Small intestine (tissue), 7 donors: ENCODE measurements at regions not wholly inside any gene's neighbourhood (a gene's known extent, or its start where the extent isn't known, plus 50 kb on each side); places are given as distances from the start of the nearest gene placed in this dataset.
A peak's percentile ranks its signal among the peaks of the same experiment; 100 is the strongest.

Source experiments
- DNase-seq, 2 donors: peaks; one replicate each; pipeline versions ENCODE4 v3.0.0 to v3.0.0-alpha.2; 2013
- FAIRE-seq: peaks from 2 replicates; lab custom pipeline; 2012; peaks lifted over from hg19 to GRCh38; lab: Jason Lieb, UNC
- H3K27ac ChIP-seq, 3 donors: one replicate each; pipeline ENCODE4 v1.5.1; 2013; ENCODE audit warnings: low read length in 2 of 3, mild to moderate bottlenecking in 2 of 3, control low read depth in 1 of 3, inconsistent platforms in 1 of 3, low read depth in 1 of 3, moderate library complexity in 1 of 3
- H3K27me3 ChIP-seq, 3 donors: one replicate each; pipeline ENCODE4 v1.6.1; 2013; ENCODE audit warnings: low read length in 3 of 3, inconsistent platforms in 1 of 3; ENCODE audit not compliant: control insufficient read depth in 3 of 3, insufficient read depth in 3 of 3
- H3K36me3 ChIP-seq, 3 donors: one replicate each; pipeline ENCODE4 v1.6.1; 2013; ENCODE audit warnings: low read length in 3 of 3, inconsistent platforms in 1 of 3, low read depth in 1 of 3, mild to moderate bottlenecking in 1 of 3, moderate library complexity in 1 of 3; ENCODE audit not compliant: control insufficient read depth in 3 of 3, insufficient read depth in 2 of 3
- H3K4me1 ChIP-seq, 3 donors: one replicate each; pipeline ENCODE4 v1.6.1; 2013; ENCODE audit warnings: low read length in 2 of 3, inconsistent platforms in 1 of 3, low read depth in 1 of 3, mild to moderate bottlenecking in 1 of 3, moderate library complexity in 1 of 3; ENCODE audit not compliant: control insufficient read depth in 3 of 3, insufficient read depth in 2 of 3
- H3K4me3 ChIP-seq, 3 donors: one replicate each; pipeline ENCODE4 v1.5.1; 2013; ENCODE audit warnings: low read length in 3 of 3, control low read depth in 1 of 3, inconsistent platforms in 1 of 3, low read depth in 1 of 3, mild to moderate bottlenecking in 1 of 3, moderate library complexity in 1 of 3
- H3K9me3 ChIP-seq, 2 donors: one replicate each; pipeline ENCODE4 v1.6.1; 2013; ENCODE audit warnings: low read depth in 1 of 2, low read length in 1 of 2; ENCODE audit not compliant: control insufficient read depth in 2 of 2, insufficient read depth in 1 of 2
- WGBS, 3 donors: extraction: QIAGEN DNeasy Blood & Tissue Kit; methylation state at CpG; one replicate each; pipeline ENCODE4 v1.1.7; 2013; 5-methylcytosine and 5-hydroxymethylcytosine counted together
- donor health status: healthy with polysubstance abuse.
- donor health status: control.
- donor health status: control.
- donor health status: Bipolar disorder and iron deficiency.
- donor health status: healthy.

GRCh38 chr9:12231832-12232231 lies 461.4 kb upstream of the TYRP1 start:
- no peak for FAIRE-seq
- peaks cover 2 to 6% of the 10 kb centered on the region in 2 donors for H3K9me3 ChIP-seq
- H3K27ac ChIP-seq, result no peak overlapping the region

GRCh38 chr9:12232836-12233235 lies 460.3 kb upstream of the TYRP1 start:
- 91 to 94% (median 92%) methylated on average over 3 of the region's 3 CpGs for WGBS, 3 donors
- peak; percentile 5 for FAIRE-seq

More at GRCh38 chr9:12231832-12232231, 461.4 kb upstream of the TYRP1 start:
- DNase-seq, result no peak
- no peaks in the 10 kb centered on the region for H3K27me3 ChIP-seq
- no peak overlapping the region for H3K4me3 ChIP-seq
- no peaks in the 10 kb centered on the region for H3K4me1 ChIP-seq
- no peaks in the 10 kb centered on the region for H3K36me3 ChIP-seq

GRCh38 chr9:12253941-12254340 lies 439.2 kb upstream of the TYRP1 start:
- Histone ChIP-seq H3K27me3 (no peaks in the 10 kb centered on the region), H3K27ac (no peak overlapping the region), H3K36me3 (no peaks in the 10 kb centered on the region), H3K4me3 (no peak overlapping the region), H3K4me1 (no peaks in the 10 kb centered on the region), H3K9me3 (peaks cover 0 to 10% of the 10 kb centered on the region in 2 donors)
- DNase-seq (no peak), FAIRE-seq (no peak)
- WGBS, 3 donors, result 37 to 71% (median 41%) methylated on average over 2 of the region's 2 CpGs

More at GRCh38 chr9:12232836-12233235, 460.3 kb upstream of the TYRP1 start:
- DNase-seq, result no peak
- Histone ChIP-seq H3K27me3 (no peaks in the 10 kb centered on the region), H3K4me3 (no peak overlapping the region), H3K27ac (no peak overlapping the region), H3K4me1 (no peaks in the 10 kb centered on the region), H3K9me3 (peaks cover 2 to 6% of the 10 kb centered on the region in 2 donors), H3K36me3 (no peaks in the 10 kb centered on the region)

- Histone ChIP-seq H3K27ac (no peak overlapping the region), H3K27me3 (no peaks in the 10 kb centered on the region), H3K36me3 (no peaks in the 10 kb centered on the region), H3K4me3 (no peak overlapping the region), H3K4me1 (no peaks in the 10 kb centered on the region), H3K9me3 (no peaks in the 10 kb centered on the region)
- DNase-seq, result no peak
- FAIRE-seq, result no peak
- WGBS, 3 donors, result 48 to 65% (median 61%) methylated on average over 2 of the region's 2 CpGs
These were observed 426.4 kb upstream of the TYRP1 start for GRCh38 chr9:12266758-12267157.

- Histone ChIP-seq H3K9me3 (no peaks in the 10 kb centered on the region), H3K4me3 (no peak overlapping the region), H3K36me3 (no peaks in the 10 kb centered on the region), H3K4me1 (no peaks in the 10 kb centered on the region), H3K27me3 (no peaks in the 10 kb centered on the region), H3K27ac (no peak overlapping the region)
- 72 to 85% (median 79%) methylated on average over 3 of the region's 3 CpGs for WGBS, 3 donors
- DNase-seq (no peak), FAIRE-seq (no peak)
These were observed 421.7 kb upstream of the TYRP1 start for GRCh38 chr9:12271421-12271891.

- H3K4me1 ChIP-seq, result no peaks in the 10 kb centered on the region
- no peak overlapping the region for H3K27ac ChIP-seq
- H3K4me3 ChIP-seq, result no peak overlapping the region
- H3K36me3 ChIP-seq, result no peaks in the 10 kb centered on the region
- H3K27me3 ChIP-seq, result no peaks in the 10 kb centered on the region
- FAIRE-seq (no peak), DNase-seq (no peak)
- H3K9me3 ChIP-seq, result no peaks in the 10 kb centered on the region
- WGBS, 3 donors, result 57 to 68% (median 61%) methylated on average over 2 of the region's 2 CpGs
These were observed 420.6 kb upstream of the TYRP1 start for GRCh38 chr9:12272471-12273120.

- Histone ChIP-seq H3K4me3 (no peak overlapping the region), H3K4me1 (no peaks in the 10 kb centered on the region), H3K9me3 (peaks cover 0 to 3% of the 10 kb centered on the region in 2 donors), H3K27me3 (no peaks in the 10 kb centered on the region), H3K36me3 (no peaks in the 10 kb centered on the region), H3K27ac (no peak overlapping the region)
- WGBS, 3 donors, result 15 to 42% (median 31%) methylated on average over 2 of the region's 2 CpGs
- DNase-seq, result no peak
- no peak for FAIRE-seq
These were observed 418.6 kb upstream of the TYRP1 start for GRCh38 chr9:12274577-12274976.

- no peaks in the 10 kb centered on the region for H3K36me3 ChIP-seq
- no peak overlapping the region for H3K4me3 ChIP-seq
- 59 to 71% (median 63%) methylated on average over 1 of the region's 1 CpG for WGBS, 3 donors
- no peaks in the 10 kb centered on the region for H3K4me1 ChIP-seq
- no peak for DNase-seq
- H3K9me3 ChIP-seq, result peaks cover 0 to 3% of the 10 kb centered on the region in 2 donors
- H3K27ac ChIP-seq, result no peak overlapping the region
- no peak for FAIRE-seq
- H3K27me3 ChIP-seq, result no peaks in the 10 kb centered on the region
These were observed 416.7 kb upstream of the TYRP1 start for GRCh38 chr9:12276505-12276904.

GRCh38 chr9:12289711-12290110 lies 403.5 kb upstream of the TYRP1 start:
- FAIRE-seq (no peak), DNase-seq (no peak)
- Histone ChIP-seq H3K27ac (no peak overlapping the region), H3K36me3 (no peaks in the 10 kb centered on the region), H3K4me3 (no peak overlapping the region), H3K4me1 (no peaks in the 10 kb centered on the region), H3K9me3 (no peaks in the 10 kb centered on the region), H3K27me3 (no peaks in the 10 kb centered on the region)
